Parathyroid adenoma (tissue), 2 donors: ENCODE measurements at regions not wholly inside any gene's neighbourhood (a gene's known extent, or its start where the extent isn't known, plus 50 kb on each side); places are given as distances from the start of the nearest gene placed in this dataset.

ENCODE experiments used
- H2AFZ ChIP-seq: fragments of 300-600 bp; sonication (generic); one replicate; pipeline ENCODE4 v1.7.0; 2017; ENCODE audit warnings: antibody characterized with exemption, mild to moderate bottlenecking
- H3K27ac ChIP-seq: fragments of 300-600 bp; sonication (generic); one replicate; pipeline ENCODE4 v1.7.0; 2017
- H3K27me3 ChIP-seq: fragments of 300-600 bp; sonication (generic); one replicate; pipeline ENCODE4 v1.7.0; 2017; ENCODE audit warnings: low read length; ENCODE audit not compliant: control insufficient read depth, insufficient read depth
- H3K36me3 ChIP-seq: fragments of 300-600 bp; sonication (generic); one replicate; pipeline ENCODE4 v1.7.0; 2017; ENCODE audit warnings: low read length; ENCODE audit not compliant: control insufficient read depth, insufficient read depth
- H3K4me1 ChIP-seq: fragments of 300-600 bp; sonication (generic); one replicate; pipeline ENCODE4 v1.7.0; 2017; ENCODE audit warnings: control low read depth
- H3K4me2 ChIP-seq: fragments of 300-600 bp; sonication (generic); one replicate; pipeline ENCODE4 v1.7.0; 2017; ENCODE audit warnings: low read length
- H3K4me3 ChIP-seq: fragments of 300-600 bp; sonication (generic); one replicate; pipeline ENCODE4 v1.7.0; 2017; ENCODE audit warnings: low read depth, low read length
- H3K79me2 ChIP-seq: fragments of 300-600 bp; sonication (generic); one replicate; pipeline ENCODE4 v1.7.0; 2017; ENCODE audit warnings: control low read depth
- H3K9ac ChIP-seq: fragments of 300-600 bp; sonication (generic); one replicate; pipeline ENCODE4 v1.7.0; 2017; ENCODE audit warnings: mild to moderate bottlenecking
- H3K9me3 ChIP-seq: fragments of 300-600 bp; sonication (generic); one replicate; pipeline ENCODE4 v1.7.0; 2017; ENCODE audit warnings: low read length; ENCODE audit not compliant: control insufficient read depth
- CTCF ChIP-seq: fragments of 300-600 bp; sonication (generic); IDR thresholded peaks from one replicate; pipeline ENCODE4 v1.7.0; 2017; ENCODE audit warnings: antibody characterized with exemption, mild to moderate bottlenecking
- donor health status: primary hyperparathyroidism.

- Histone ChIP-seq H3K4me1 (no peaks in the 10 kb centered on the region), H3K4me2 (no peak overlapping the region), H3K27me3 (no peaks in the 10 kb centered on the region), H3K27ac (no peak overlapping the region), H3K36me3 (no peaks in the 10 kb centered on the region), H3K4me3 (no peak overlapping the region), H2AFZ (no peak overlapping the region), H3K9ac (no peak overlapping the region), H3K9me3 (no peaks in the 10 kb centered on the region), H3K79me2 (no peaks in the 10 kb centered on the region)
- no peak for TF ChIP-seq CTCF
Measured at GRCh38 chr10:2867788-2868299, 199.5 kb upstream of the PFKP start.

- no peak for TF ChIP-seq CTCF
- Histone ChIP-seq H3K27me3 (no peaks in the 10 kb centered on the region), H3K79me2 (no peaks in the 10 kb centered on the region), H3K27ac (no peak overlapping the region), H3K9ac (no peak overlapping the region), H3K36me3 (no peaks in the 10 kb centered on the region), H2AFZ (no peak overlapping the region), H3K9me3 (no peaks in the 10 kb centered on the region), H3K4me3 (no peak overlapping the region), H3K4me2 (no peak overlapping the region), H3K4me1 (no peaks in the 10 kb centered on the region)
Measured at GRCh38 chr10:2866569-2866968, 200.8 kb upstream of the PFKP start.

GRCh38 chr10:2861632-2862210, 205.6 kb upstream of the PFKP start:
- H3K4me2 ChIP-seq = no peak overlapping the region
- no peak overlapping the region for H3K9ac ChIP-seq
- no peaks in the 10 kb centered on the region for H3K36me3 ChIP-seq
- no peaks in the 10 kb centered on the region for H3K9me3 ChIP-seq
- no peak for TF ChIP-seq CTCF
- H3K4me3 ChIP-seq = no peak overlapping the region
- H3K27me3 ChIP-seq = no peaks in the 10 kb centered on the region
- no peak overlapping the region for H2AFZ ChIP-seq
- H3K4me1 ChIP-seq = no peaks in the 10 kb centered on the region
- no peak overlapping the region for H3K27ac ChIP-seq
- H3K79me2 ChIP-seq = no peaks in the 10 kb centered on the region

GRCh38 chr10:2858452-2858851, 208.9 kb upstream of the PFKP start:
- H3K9me3 ChIP-seq = no peaks in the 10 kb centered on the region
- no peak overlapping the region for H3K4me2 ChIP-seq
- TF ChIP-seq CTCF = no peak
- H3K27me3 ChIP-seq = no peaks in the 10 kb centered on the region
- no peaks in the 10 kb centered on the region for H3K79me2 ChIP-seq
- H3K36me3 ChIP-seq = no peaks in the 10 kb centered on the region
- H3K9ac ChIP-seq = no peak overlapping the region
- no peak overlapping the region for H3K4me3 ChIP-seq
- H3K4me1 ChIP-seq = no peaks in the 10 kb centered on the region
- H3K27ac ChIP-seq = no peak overlapping the region
- H2AFZ ChIP-seq = no peak overlapping the region

GRCh38 chr10:2856598-2856997, 210.8 kb upstream of the PFKP start:
- no peak for TF ChIP-seq CTCF
- H3K36me3 ChIP-seq = no peaks in the 10 kb centered on the region
- no peak overlapping the region for H3K4me3 ChIP-seq
- no peak overlapping the region for H2AFZ ChIP-seq
- no peaks in the 10 kb centered on the region for H3K9me3 ChIP-seq
- H3K79me2 ChIP-seq = no peaks in the 10 kb centered on the region
- no peak overlapping the region for H3K9ac ChIP-seq
- no peaks in the 10 kb centered on the region for H3K4me1 ChIP-seq
- no peak overlapping the region for H3K4me2 ChIP-seq
- H3K27ac ChIP-seq = no peak overlapping the region
- H3K27me3 ChIP-seq = no peaks in the 10 kb centered on the region
